HG03521 (cell line): ENCODE measurements at regions not wholly inside any gene's neighbourhood (a gene's known extent, or its start where the extent isn't known, plus 50 kb on each side); places are given as distances from the start of the nearest gene placed in this dataset.
A peak's percentile ranks its signal among the peaks of the same experiment; 100 is the strongest.

Experiments used
- ATAC-seq: cut with Tn5 transposase; IDR thresholded peaks from one replicate; pipeline ENCODE4 v1.9.1; 2021; ENCODE audit warnings: mild to moderate bottlenecking, moderate library complexity; ENCODE audit not compliant: unreplicated experiment

- no peak for ATAC-seq
Observed at GRCh38 chr21:28754127-28754611, 238.5 kb downstream of the LTN1 start.

DNA sequence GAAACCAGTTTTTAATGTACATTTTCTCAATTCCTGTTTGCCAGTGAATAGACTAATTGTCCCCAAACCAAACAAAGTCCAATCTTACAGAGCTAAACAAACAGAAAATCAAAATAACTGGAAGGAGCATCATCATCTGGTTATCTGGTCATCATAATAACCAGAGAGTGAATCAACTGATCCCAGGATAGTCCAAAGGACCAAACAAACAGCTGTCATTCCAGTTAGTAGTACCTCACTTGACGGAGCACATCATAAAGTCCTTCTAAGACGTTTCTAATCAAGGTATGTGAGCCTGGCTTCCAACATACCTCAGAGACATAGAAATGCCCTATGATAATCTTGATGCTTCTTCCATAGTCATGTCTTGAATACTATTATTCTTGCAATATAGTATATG is 240.5 kb downstream of the LTN1 start:
- no peak for ATAC-seq

GRCh38 chr21:28751176-28751575 is 241.5 kb downstream of the LTN1 start:
- no peak for ATAC-seq

DNA sequence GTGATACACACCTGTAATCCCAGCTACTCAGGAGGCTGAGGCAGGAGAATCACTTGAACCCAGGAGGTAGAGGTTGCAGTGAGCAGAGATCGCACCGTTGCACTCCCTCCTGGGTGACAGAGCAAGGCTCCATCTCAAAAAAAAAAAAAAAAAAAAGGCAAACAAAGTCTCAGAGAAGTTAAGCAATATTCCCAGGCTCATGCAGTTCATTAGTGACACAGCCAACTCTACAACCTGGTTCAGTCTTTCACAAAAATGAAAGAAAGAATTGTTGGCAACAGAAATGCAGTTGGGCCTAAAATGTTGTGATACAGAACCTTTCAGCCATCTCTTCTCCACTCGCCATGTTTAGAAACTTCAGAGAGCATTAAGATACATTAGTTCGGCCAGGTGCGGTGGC is 242.1 kb downstream of the LTN1 start:
- no peak for ATAC-seq

DNA sequence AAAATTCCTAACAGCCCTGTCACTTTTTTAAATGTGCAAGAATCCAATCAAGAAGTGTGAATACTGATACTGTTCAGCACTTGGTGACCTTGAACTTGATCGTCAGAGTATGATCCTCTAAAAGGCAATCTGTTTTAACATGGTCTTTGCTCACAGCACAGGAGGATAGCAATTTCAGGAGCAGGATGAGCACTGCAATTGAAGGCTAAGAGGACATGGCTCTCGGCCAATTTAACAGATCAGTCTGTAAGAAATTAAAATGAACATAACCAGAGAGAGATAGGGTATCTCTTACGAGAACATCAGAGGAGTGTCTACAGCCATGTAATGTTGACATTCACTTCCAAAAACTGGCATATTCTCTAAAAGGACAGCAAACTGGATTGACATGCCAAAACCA is 243.1 kb downstream of the LTN1 start:
- ATAC-seq: no peak

GRCh38 chr21:28747464-28747863 is 245.2 kb downstream of the LTN1 start:
- ATAC-seq: no peak

GRCh38 chr21:28746166-28746565 is 246.5 kb downstream of the LTN1 start:
- ATAC-seq: no peak

GRCh38 chr21:28745131-28746016 is 247.3 kb downstream of the LTN1 start:
- ATAC-seq: peak; percentile 68

DNA sequence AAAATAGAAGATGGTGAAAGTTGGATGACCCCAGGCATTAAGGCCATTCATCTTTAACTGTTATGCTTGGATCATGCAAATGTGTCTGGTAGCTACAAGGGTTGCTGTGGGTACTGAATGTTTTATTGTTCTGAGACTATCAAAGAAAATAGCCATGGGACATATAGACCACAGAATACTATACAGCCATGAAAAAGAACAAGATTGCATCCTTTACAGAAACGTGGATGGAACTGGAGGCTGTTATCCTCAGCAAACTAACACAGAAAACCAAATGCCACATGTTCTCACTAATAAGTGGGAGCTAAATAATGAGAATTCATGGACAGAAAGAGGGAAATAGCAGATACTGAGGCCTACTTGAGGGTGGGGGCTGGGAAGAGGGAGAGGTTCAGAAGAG is 249.0 kb downstream of the LTN1 start:
- ATAC-seq: no peak

DNA sequence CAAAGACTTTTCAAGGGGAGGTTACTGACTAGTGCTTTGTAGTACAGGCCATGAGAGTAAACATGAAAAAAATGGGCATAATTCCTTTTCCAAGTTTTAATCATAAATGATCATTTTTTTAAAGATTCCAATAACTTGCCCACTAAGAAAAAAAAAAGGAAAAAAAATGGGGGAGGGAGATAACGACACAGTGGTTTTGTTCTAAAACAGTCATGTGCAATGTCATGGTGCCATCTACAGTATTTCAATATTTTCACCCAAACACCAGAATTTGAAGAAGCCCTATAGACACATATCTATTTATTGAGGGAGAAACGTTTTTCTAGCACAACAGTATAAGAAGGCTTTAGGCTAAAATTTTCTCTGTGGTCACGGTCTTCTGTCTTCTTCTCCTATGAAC is 250.2 kb downstream of the LTN1 start:
- ATAC-seq: no peak

DNA sequence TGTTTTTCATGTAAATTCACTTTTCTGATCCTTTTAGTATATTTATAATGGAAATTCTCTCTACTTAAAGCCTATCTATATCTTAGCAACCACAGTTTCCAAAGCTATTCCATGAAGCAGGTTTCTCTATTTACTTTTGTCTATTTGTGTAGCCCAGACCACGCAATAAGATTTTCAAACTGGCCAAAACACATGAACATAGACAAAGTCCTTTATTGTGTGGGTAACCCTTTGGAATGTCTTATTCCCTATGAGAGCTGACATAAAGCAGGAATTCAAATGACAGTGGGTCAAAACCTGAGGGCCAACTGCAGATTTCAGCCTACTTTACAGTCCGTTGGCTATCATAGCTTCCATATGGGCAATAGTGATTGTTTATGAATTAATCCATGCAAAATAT is 252.6 kb downstream of the LTN1 start:
- ATAC-seq: no peak

- no peak for ATAC-seq
Observed at GRCh38 chr21:28738882-28739281, 253.8 kb downstream of the LTN1 start.

DNA sequence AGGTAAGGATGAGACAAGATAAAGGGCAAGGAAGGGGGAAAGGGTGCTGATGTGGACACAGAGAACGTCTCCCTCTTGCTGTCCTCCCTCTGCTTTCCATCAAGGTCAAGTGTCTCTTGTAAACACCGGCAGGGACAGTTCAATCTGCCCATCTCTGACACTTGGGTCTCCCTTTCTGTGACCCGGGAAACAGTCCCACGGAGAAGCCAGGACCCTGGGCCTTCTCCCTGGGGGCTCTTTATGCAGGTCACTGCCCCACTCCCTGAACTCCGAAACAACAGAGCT is 254.3 kb downstream of the LTN1 start:
- no peak for ATAC-seq

DNA sequence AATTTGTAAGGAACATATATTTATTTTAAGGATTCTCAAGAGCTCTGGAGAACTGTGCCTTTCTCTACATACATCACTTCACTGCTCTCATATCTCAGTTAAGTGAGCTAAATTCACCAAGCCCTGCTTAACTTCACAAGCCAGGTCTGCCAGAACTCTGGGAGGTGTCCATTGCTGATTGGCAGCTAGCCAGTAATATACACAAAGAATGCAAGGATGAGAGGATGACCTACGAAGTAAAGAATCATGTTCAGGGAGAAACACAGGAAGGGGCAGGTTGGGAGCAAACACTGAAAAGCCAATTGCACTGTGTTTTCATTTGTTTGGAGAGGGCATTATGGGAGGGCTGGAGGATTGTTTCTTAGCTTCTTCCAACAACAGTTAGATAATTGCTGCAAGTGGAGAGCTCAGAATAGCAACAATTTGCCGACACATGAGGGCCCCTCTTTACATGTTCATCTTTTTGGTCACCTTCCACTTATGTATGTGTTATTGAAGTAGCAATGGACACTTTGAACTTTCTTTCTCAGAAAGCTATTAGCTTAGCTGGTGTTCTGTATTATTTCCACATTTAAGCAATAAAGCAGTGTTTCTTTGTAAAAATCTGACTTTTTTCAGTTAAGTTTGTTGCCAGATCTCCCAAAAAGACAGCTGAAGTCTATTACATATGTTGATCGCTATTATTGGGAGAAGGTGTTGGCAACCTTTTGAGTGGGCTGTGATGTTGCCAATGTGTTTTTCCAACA is 254.8 kb downstream of the LTN1 start:
- ATAC-seq: no peak

DNA sequence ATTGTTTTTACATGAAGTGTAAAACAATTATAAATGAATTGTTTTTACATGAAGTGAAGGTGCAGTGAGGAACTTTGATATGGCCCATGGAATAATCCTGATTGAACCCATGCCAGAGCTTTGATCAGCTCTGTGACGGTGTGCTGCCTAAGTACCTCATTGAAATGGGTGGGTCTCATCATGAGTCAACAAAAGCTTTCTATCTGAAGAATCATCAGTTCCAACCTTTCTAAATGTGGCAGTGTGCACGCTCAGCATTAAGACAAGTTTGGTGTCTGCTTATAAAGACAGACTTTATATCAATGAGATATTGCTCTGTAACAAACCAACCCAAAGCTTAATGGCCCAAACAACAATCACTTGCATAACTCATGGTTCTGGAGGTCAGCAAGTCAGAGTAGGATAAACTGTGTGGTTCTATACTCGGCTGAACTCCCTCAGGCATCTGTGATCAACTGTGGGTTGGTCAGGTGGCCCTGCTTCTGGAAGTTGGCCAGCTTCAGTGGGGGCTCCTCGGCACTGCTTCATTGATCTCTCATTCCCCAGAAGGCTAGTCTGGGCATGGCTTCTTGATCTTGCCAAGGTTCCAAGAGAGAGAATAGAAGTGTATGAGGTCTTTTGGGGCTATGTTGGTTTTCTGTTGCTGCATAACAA is 258.0 kb downstream of the LTN1 start:
- no peak for ATAC-seq

- no peak for ATAC-seq
Observed at GRCh38 chr21:28731700-28732321, 260.9 kb downstream of the LTN1 start.

- no peak for ATAC-seq
Observed at GRCh38 chr21:28729887-28730286, 262.8 kb downstream of the LTN1 start.

DNA sequence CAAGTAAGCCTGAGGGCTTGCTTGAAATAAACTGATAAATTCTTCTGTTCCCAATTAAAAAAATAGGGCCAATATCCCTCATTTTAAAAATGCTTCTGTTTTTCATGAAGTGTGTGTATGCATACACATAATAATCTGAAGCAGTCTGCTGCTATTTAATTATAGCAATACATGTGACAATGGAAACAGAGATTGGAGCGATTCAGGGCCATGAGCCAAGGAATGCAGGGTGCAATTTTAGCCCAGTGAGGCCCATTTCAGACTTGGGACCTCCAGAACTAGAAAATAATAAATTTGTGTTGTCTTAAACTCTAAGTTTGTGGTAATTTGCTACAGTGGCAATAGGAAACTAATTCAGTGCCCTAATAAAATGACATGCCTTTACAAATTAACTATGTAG is 264.9 kb downstream of the LTN1 start:
- ATAC-seq: no peak

DNA sequence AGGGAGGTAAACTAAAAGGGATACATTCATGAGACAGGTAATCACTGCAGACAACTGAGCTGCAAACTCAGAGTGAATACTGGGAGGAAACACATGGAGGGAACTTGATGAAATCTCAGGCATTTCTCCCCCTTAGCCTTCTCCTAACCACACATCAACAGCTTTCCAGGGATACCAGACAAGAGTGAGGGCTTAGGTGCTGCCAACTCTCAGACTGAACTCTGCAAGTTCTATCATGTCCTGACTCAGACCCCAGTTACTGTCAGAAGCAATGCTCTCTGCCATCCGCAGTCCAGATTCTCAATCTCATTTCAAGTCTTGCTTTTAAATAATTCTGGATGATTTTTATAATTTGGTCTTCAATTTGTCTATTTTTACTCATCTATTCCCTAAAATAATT is 267.3 kb downstream of the LTN1 start:
- ATAC-seq: no peak

- ATAC-seq: no peak
Observed at GRCh38 chr21:28723646-28724045, 269.0 kb downstream of the LTN1 start.

- ATAC-seq: no peak
Observed at GRCh38 chr21:28719723-28720122, 273.0 kb downstream of the LTN1 start.
